Gastrocnemius medialis (tissue), 4 donors: ENCODE measurements at regions not wholly inside any gene's neighbourhood (a gene's known extent, or its start where the extent isn't known, plus 50 kb on each side); places are given as distances from the start of the nearest gene placed in this dataset.

Source experiments
- CTCF ChIP-seq, 5 experiments: fragments of 450-650 bp in 3 of 5; fragments of 200-600 bp in 2 of 5; sonication (generic) in 2 of 5; IDR thresholded peaks in 4 of 5; conservative IDR thresholded peaks in 1 of 5; 1 replicate in 4 of 5; 2 replicates in 1 of 5; pipeline ENCODE4 v1.5.1; 2016 to 2019; ENCODE audit warnings: antibody characterized with exemption in 5 of 5, mild to moderate bottlenecking in 3 of 5, moderate library complexity in 3 of 5
- POLR2A ChIP-seq, 2 donors: fragments of 450-650 bp; IDR thresholded peaks; one replicate each; pipeline ENCODE4 v1.6.1; 2017; ENCODE audit warnings: antibody characterized with exemption in 2 of 2, mild to moderate bottlenecking in 2 of 2, moderate library complexity in 2 of 2

GRCh38 chr5:51559921-51560658 is 176.8 kb downstream of the ISL1 start:
- no peak for TF ChIP-seq CTCF (IDR thresholded peaks at IDR 0.05 in 4 of 5, conservative IDR thresholded peaks at IDR 0.05 in 1 of 5)
- TF ChIP-seq POLR2A (IDR thresholded peaks at IDR 0.05) = no peak
